ENCODE measurements at regions not wholly inside any gene's neighbourhood (a gene's known extent, or its start where the extent isn't known, plus 50 kb on each side); places are given as distances from the start of the nearest gene placed in this dataset.
"Not testable (repeated sequence)": the region's sequence is repeated elsewhere in the genome, so short reads cannot be mapped to it uniquely, and the experiment has no call there.

DNA sequence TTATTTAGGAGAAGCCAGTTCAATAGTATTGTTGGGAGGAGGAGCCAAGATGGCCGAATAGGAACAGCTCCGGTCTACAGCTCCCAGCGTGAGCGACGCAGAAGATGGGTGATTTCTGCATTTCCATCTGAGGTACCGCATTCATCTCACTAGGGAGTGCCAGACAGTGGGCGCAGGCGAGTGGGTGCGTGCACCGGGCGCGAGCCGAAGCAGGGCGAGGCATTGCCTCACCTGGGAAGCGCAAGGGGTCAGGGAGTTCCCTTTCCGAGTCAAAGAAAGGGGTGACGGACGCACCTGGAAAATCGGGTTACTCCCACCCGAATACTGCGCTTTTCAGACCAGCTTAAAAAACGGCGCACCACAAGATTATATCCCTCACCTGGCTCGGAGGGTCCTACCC, 403.2 kb upstream of the SMIM31 start:
- DNase-seq: not testable (repeated sequence)

DNA sequence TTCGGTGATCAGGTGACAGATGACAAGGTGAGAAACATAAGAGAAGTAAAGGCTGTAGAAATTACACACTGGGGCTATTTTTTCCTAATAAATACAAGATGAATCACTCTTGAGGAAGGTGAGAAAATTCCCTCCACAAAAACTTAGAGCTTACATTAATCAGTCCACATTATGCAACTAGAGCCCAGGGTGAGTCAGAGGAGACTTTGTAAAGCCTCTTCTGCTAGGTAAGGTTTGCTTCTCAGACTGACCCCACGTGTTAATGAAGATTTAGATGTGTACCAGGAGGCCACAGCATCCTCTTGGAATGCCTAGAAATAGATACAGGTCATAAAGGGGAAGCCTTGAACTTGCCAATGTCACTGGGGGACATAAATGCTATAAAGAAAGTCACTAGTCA, 396.0 kb upstream of the SMIM31 start:
- DNase-seq: no peak

DNA sequence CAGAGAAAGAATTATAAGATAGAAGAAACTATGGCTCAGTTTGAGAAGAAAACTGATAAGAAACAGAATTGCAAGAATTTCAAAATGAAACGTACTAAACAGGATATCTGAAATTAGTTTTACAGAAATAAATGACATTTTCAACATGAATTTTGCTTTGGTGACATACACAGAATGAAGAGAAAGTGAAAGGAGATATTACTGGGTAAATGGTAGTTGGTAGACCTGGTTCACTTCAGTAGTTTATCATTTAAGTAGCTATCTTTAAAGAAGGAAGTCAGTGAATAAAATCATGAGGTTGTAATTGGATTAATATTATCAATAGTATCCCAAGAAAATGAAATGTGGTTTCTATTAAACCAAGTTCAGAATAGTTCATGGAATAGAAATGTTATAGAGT, 395.5 kb upstream of the SMIM31 start:
- no peak for DNase-seq

DNA sequence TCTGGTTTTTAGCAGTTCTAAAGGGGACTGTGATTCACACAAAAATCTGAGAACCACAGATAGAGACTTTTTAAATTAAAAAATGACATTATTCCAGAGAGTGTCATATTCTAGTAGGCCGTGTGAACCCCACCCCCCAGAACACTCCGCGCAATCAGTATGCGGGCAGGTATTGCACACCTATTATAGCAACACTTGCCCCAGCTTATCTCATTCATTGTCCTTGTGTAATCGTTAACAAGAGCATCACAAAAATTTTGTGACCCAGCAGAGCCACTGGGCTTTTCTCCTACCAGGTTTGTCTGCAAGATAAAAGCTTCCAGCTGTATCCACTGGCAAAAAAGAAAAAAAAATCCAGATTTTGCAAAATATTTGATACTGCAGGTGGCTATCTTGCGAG, 394.1 kb upstream of the SMIM31 start:
- DNase-seq: no peak

DNA sequence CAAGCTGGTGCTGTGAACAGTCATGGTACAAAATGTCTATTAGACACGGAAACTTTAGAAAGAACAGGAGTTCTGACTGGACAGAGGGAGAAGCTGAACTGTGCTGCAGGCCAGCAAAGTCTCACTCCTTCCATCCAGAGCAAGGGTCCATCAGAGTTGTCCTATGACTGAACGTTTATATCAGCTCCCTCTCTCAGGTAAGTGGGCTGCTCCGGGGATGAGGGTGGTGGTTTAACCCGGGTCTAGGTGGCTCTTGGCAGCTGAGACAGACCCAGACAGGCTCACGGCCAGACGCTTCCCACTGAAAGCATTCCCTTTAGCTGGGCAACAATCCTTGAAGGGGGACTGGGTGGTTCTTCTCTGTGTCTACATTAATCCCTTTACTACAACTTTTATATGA, 385.0 kb upstream of the SMIM31 start:
- no peak for DNase-seq

DNA sequence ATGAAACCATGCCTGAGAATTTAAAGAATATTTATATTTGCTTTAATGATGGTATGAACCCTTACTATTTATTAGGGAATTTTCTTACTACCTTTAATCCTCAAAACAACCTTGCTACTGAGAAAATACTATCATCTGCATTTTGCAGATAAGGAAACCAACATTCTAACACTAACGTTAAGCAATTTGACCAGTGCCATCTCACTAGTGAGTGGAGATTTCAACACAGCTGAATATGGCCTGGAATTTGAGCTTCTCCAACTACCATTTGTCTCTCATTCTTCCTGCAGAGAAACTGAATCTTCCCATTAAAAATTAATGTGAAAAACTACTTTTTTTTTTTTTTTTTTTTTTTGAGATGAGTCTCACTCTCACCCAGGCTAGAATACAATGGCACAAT, 380.9 kb upstream of the SMIM31 start:
- no peak for DNase-seq

DNA sequence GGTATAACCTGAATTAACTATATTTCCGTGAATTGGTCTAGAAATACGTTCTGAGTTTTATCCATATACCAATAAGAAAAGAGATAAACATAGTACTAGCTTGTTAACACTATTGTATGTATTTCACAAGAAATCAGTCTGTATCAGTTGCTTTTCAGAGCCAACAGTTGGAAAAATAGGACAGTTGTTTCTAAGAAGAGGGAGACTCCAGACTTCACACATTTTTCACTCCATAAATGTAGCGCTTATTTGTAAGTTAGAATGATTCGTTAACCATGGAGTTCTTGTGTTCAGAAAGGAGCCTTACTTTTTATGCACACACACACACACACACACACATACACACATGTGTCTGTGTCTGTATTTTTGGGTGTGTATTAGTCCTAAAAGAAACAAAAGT, 376.7 kb upstream of the SMIM31 start:
- no peak for DNase-seq

DNA sequence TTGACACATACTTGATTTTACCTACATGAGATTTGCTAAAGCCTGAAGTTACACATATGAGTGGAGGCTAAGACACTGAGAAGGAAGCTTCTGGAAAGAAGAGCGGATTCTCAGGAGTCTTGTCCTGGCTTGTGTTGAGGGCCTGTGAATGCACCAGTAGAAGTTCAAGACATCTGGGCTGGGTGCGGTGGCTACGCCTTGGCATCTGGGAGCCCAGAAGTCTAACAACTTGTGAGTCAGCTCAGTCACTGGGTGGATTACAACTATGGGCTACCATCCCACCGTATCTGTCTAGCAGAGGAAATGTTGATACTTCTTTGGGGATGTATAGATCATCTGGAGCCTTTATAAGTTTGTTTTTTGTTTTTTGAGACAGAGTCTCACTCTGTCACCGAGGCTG, 375.6 kb upstream of the SMIM31 start:
- DNase-seq: no peak

DNA sequence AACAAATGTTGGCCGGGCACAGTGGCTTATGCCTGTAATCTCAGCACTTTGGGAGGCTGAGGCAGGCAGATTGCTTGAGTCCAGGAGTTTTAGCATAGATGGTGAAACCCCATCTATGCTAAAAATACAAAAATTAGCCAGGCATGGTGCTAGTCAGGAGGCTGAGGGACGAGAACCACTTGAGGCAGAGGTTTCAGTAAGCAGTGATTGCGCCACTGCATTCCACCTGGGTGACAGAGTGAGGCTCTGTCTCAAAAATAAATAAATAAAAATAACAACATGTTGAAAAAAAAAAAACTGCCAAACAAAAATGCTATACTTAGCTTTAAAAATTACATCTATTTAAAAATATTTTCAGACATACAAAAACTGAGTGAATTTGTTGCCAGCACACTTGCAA, 374.2 kb upstream of the SMIM31 start:
- no peak for DNase-seq

DNA sequence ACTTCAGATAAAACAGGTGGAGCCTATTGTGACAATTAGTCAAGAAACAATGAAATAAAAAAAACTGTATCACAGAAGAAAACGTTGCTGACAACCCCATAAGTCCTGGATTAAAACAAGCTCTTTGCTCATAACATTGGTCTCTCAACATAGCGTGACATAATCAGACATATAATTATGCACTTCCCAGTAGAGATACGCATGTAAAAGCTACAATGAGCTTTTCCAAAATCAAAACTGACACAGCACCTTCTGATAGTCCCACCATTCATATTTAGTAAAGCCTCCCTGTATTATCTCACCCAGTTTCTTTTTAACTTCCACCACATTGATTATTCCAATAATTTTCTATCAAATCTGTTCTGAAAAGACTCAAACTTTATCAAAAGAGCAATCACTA, 372.1 kb upstream of the SMIM31 start:
- no peak for DNase-seq

DNA sequence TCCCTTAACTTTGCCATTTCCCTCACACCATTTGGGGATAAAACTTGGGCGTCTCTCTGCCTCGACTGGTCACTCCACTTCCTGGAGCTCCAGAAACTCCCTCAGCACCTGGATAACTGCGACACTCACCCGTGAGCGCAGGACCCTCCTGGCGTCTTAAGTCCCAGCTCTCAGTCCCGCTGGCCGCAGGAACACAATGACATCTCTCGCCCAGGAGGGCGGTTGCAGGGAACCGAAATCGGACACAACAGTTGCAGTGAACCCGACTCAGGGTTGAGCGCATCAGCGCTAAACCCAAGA, 370.9 kb upstream of the SMIM31 start:
- no peak for DNase-seq

DNA sequence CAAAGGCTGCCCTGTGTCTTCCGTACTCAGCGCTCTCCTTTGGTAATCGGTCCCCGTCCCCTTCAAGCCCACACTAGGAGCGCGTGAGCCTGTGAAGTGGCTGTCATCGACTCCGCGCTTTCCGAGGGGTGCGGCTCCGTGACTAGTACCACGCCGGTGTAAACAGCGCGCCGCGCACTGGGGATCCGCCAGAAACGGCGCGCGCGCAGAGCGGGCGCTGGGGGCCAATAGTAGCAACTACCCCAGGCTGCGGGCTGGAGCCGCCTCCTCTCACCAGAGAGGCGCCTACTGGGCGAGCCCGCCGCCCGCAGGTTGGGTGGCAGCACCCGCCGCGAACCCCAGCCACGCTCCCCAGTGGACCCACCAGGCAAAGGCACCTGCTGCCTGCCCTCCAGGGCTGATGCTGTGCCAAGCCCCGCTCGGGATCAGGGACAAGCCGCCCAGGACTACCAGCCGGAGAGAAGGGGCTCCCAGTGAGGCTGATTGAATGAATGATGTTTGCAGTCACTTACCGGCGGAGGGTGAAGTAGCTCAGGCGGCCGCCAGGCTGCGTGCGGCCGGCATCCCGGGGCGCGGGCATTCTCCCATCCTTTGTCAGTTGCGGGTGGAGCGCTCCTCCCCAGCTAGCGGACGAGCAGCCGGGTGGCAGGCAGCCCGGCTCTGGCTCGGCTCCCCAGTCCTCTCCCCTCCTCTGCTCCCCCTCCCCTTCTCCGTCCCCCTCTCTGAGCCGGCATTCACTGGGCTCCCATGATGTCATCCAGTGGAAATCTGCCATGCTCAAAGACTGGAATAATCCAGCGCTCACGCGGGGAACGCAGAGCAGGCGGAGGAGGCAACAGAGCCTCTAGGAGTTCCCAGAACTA, 370.3 kb upstream of the SMIM31 start:
- DNase-seq: no peak

DNA sequence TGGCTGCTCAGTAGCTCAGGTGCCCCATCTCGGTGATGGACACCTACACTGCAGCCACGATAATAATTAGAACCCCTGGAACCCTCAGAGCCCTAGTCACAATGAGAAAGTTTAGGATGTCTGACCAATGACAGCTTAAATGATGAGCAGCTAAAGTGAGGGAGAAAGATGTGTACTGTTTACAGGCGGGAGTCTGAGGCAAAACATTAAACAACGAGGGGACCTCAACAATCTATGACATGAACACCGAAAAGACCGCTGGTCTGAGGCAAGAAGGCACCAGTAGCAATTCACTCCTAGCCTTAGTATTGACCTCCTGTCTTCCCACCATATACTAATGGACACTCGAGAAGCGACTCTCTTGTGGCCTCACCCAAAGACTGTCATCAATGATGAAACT, 369.5 kb upstream of the SMIM31 start:
- no peak for DNase-seq

DNA sequence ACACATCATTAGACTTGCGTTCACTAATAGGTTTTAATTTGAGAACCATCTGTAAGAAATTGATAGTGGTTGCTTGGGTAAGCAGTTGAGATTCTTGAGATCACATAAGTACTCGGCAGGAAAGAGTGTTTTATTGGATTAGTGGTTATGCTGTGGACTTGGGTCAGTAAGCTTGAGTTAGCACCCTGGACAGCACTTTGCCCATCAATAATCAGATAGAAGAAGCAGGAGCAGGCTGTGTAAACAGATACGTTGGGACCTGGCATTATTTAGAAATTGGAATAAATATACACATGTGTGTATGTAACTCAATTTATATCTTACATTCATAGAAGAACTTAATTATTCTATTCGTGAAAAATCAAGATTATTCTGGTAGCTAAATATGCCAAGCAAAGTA, 357.5 kb upstream of the SMIM31 start:
- DNase-seq: no peak

DNA sequence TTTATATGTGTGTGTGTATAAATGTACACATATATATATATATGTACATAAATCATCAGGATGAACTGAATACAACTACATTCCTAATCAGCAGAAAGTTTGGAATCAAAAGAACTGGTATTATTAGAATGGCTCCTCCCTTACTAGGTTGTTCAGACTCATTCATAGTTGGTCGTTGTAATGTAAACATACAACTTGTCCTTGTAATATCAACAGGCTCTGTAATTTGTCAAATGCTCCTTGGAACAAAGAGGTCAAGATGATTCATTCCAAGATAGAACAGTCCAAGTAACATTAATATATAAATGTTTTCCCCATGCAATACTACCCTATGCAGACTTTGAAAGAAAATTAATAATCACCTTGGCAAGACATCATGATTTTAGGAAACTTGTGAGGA, 351.4 kb upstream of the SMIM31 start:
- no peak for DNase-seq

DNA sequence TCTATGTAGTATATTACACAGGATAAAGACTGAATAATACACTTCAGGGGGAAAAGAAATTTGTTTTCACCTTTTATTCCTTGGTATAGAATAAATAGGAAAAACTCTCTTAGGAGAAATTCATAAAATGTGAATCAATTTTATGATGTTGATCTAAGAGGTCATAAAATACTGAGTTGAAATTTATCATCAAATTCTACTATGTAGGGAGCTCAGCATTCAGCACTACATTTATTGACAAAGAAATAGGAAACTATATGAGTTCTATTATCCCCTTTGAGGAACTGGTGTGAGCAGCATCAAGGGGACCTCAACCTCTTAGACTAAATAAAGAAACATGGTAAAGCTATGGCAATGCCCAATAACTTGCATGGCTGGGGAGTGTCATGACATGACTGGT, 348.2 kb upstream of the SMIM31 start:
- no peak for DNase-seq

DNA sequence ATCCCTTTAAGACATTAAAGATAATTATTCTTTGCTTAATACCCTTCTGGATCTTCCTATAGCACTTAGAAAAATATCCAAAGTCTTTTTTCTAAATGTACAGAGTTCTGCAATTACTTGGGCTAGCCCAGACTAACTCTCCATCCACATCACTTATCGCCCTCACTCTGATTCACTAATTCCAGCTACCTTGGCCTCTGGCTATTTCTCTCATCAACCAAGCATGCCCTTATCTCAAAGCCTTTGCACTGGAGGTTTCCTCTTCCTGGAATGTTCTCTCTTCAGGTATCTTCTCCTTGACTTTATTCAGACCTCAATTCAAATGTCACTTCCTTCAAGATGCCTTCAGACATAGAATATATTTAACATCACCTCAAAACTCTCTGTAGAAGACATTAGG, 345.1 kb upstream of the SMIM31 start:
- no peak for DNase-seq

DNA sequence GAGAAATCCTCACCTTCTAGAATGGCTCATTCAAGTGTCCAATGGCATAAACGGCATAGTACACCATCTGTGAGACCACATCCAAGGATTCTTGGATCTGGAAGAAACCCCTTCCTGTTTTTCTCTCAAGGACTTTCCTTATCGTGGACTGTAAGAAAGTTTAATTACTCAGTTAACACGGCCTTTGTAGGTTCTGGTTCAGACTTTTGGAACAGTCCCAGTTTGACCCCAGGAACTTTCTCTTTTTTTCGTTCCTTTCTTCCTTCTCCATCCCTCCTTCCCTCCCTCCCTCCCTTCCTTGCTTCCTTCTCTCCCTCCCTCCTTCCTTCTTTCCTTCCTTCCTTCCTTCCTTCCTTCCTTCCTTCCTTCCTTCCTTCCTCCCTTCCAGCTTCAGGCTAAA, 343.5 kb upstream of the SMIM31 start:
- no peak for DNase-seq

DNA sequence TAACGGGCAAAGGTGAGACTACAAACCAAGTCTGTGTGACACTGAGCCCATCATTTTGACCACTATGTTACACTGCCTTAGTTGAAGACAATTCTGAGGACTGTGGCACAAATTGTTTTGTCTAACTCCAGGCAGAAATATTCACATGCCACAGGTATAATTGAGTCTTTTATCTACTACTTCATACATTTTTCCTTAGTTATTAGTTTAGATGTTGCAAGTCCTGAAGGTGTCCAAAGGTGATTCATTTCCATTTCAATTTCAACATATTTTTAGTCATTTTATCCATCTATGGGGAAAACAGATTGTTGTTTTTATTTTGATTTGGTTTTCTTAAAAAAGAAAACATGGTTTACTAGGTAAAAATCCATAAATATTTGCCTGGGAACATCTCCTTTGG, 341.7 kb upstream of the SMIM31 start:
- no peak for DNase-seq

DNA sequence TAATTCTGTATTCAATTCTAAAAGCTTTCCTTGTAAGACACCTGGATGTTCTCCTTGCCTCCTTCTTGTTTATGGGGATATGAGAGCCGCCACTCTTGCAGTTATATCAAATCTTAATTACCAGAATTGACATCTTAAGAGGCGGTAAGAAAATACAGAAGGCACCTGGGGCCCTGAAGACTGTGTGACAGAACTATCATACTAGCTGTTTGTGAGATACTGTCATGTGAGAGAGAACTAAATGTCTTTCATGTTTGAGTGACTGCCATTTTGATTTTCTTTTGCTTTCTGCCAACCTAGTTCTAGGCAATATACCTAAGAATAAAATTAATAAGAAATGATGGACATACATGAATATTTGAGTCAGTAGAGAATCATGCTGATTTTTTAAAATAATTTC, 340.2 kb upstream of the SMIM31 start:
- no peak for DNase-seq

DNA sequence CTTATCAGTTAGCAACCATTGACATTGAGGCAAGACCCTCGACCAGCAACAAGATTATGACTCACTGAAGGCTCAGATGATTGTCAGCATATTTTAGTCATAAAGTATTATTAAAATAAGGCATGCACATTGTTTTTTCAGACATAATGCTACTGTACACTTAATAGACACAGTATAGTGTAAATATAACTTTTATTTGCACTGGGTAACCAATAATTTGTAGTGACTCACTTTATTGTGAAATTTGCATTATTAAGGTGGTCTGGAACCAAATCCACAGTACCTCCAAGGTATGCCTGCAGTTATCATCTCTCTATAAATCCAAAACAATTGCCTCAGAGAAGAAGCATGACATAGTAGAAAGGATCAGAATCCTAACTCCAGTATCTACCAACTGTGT, 330.1 kb upstream of the SMIM31 start:
- DNase-seq: no peak

DNA sequence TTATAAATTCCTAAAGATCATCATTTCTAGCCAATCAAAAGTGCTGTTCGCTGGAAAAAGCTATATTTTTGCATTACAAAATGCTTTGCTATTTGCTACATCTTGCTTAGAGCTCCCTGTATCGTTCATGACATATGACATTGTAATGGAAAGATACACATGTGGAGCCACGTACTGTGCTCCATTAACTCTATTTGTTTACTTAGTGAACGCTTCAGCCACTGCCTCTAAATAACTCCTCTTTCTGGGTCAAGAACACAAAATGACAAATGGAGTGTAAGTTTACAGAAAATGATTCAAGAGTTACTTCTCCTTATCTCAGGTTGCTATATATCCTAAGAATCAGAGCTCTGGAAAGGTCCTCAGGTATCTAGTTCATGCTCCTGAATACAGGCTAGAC, 329.1 kb upstream of the SMIM31 start:
- no peak for DNase-seq

DNA sequence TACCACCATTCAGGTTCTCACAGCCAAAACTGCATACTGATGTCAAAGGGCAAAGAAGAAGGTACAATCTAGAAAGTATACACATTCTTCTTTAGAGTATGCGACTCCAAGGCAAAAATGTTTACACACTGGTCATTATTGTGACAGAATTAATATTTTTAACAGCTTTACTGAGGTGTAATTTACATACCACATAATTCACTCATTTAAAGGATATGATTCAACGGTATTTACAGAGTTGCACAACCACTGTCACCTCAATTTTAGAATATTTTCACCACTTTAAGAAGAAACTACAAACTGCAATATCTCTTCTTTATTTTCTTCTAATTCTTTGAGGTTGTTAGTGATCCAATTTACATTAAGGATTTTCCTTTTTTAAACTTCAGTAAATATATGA, 325.4 kb upstream of the SMIM31 start:
- no peak for DNase-seq

DNA sequence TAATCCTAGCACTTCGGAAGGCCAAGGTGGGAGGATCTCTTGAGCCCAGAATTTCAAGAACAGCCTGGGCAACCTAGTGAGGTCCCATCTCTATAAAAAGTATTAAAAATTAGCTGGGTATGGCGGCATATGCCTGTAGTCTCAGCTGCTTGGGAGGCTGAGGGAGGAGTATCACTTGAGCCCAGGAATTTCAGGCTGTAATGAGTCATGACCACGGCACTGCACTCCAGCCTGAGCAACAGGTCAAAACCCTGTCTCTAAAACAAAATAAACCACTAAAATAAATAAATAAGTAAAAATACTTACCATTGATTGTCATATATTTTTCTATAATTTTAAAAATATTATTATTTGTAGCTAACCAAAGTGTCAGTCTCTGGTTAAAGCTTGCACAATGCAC, 315.6 kb upstream of the SMIM31 start:
- DNase-seq: no peak

DNA sequence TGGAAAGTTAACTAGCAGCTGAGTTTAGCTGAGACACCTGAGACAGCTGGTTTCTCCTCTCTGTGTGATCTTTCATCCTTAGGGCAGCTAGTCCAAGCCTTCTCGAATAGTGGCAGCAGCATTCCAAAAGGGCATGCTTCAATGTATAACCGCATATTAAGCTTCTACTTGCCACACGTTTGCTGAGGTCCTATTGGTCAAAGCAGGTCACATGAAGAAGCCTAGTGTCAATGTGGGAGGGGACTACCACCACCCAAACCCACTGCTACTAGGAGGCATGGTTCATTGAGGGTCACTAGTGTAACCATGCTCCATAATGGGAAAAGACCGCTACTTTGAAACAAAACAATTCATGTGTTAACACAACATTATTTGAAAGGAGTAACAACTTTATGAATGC, 314.9 kb upstream of the SMIM31 start:
- no peak for DNase-seq

DNA sequence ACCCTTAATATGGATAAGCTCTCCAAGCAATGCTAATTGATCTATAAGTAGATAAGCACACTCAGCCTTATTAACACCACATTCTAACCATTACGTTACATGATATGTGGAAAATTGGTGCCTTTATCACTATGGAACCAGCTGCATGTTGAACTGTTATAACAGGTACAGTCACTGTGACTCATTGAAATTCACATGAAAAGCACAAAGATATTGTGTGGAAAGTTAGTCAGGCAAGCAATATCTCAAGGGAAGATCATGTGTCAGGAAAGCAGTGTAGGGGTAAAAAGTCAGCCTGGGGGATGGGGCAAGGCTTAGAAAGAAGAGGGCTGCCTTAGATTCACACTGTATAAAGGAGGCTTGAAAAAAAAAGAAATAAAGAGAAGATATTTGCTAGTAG, 313.7 kb upstream of the SMIM31 start:
- DNase-seq: no peak

Data from activated gamma-delta T cell (primary cell).